SK-N-MC (cell line): ENCODE measurements at regions not wholly inside any gene's neighbourhood (a gene's known extent, or its start where the extent isn't known, plus 50 kb on each side); places are given as distances from the start of the nearest gene placed in this dataset.
"Not testable (repeated sequence)": the region's sequence is repeated elsewhere in the genome, so short reads cannot be mapped to it uniquely, and the experiment has no call there.

Experiments
- DNase-seq: peaks from one replicate; pipeline ENCODE4 v3.0.0-alpha.2; 2011; ENCODE audit warnings: low read depth, low spot score
- H3K27ac ChIP-seq: fragments of 200-600 bp; sonication (generic); 2 replicates; pipeline ENCODE4 v1.5.1; 2016; ENCODE audit warnings: mixed run types
- H3K36me3 ChIP-seq: fragments of 200-600 bp; sonication (generic); 2 replicates; pipeline ENCODE4 v1.6.1; 2017; ENCODE audit warnings: antibody characterized with exemption, low read length, mixed read lengths; ENCODE audit not compliant: insufficient read depth
- H3K4me3 ChIP-seq: fragments of 200-600 bp; sonication (generic); 2 replicates; pipeline ENCODE4 v1.5.1; 2016
- H3K9ac ChIP-seq: fragments of 200-600 bp; sonication (generic); 2 replicates; pipeline ENCODE4 v1.8.0; 2017; ENCODE audit warnings: mixed run types, mixed read lengths; ENCODE audit not compliant: insufficient read length
- H3K9me3 ChIP-seq: fragments of 200-600 bp; sonication (generic); 2 replicates; pipeline ENCODE4 v1.6.1; 2017; ENCODE audit warnings: low read depth, mild to moderate bottlenecking, antibody characterized with exemption, low read length, moderate library complexity, mixed read lengths
- EZH2 ChIP-seq: fragments of 200-600 bp; sonication (generic); IDR thresholded peaks from one replicate; pipeline ENCODE4 v1.6.1; 2017; ENCODE audit warnings: antibody characterized with exemption
- FOXP2 ChIP-seq: optimal IDR thresholded peaks from 2 replicates; pipeline ENCODE3; 2011; ENCODE audit warnings: mild to moderate bottlenecking, moderate library complexity; ENCODE audit not compliant: insufficient read depth; ENCODE audit errors: extremely low read length, control extremely low read depth
- POLR2AphosphoS5 ChIP-seq: IDR thresholded peaks from 2 replicates; pipeline ENCODE4 v1.6.1; 2012; ENCODE audit warnings: mild to moderate bottlenecking, low read depth, low read length, borderline replicate concordance

DNA sequence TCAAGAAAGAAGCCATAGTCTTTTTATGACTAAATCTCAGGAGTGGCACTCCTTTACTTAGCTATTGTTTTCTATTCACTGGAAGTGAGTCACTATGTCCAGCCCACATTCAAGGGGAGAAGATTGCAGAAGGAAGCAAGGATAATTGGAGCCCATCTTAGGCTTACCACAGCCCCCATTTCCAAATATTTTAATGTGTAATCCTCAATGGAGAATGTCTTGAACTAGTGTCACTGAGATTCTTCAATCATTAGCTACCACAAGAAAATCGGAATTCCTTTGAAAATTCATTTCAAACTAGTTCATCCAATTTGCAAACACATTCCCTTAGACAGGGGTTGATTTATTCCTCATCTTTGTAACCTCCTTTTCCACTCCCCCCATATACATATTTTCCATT, 84.7 kb downstream of the DLEU7 start:
- no peak overlapping the region for H3K4me3 ChIP-seq
- H3K36me3 ChIP-seq = no peaks in the 10 kb centered on the region
- no peak overlapping the region for H3K27ac ChIP-seq
- H3K9me3 ChIP-seq = no peaks in the 10 kb centered on the region; the same call in 1 of the 2 replicates
- TF ChIP-seq EZH2 (no peak), FOXP2 (no peak), POLR2AphosphoS5 (no peak)
- no peak for DNase-seq
- no peak overlapping the region for H3K9ac ChIP-seq

DNA sequence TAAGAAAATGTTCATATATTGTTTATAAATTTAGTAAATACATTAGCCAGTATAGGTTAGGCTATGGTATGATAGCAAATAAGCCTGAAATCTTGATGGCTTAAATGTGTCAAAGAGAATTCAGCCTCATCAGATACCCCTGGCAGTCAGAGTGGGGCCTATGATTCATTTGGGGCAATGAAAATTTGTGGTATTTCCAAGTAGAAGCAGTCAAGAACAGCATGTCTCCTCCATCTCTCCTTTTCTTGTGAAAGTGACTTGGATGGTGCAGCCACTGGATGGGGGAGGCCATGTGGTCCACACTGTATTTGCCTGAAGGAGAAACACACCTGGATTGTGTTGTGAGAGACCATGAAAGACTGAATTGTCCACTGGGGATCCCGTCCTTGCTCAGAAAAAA, 82.7 kb downstream of the DLEU7 start:
- Histone ChIP-seq H3K4me3 (no peak overlapping the region), H3K27ac (no peak overlapping the region), H3K36me3 (no peaks in the 10 kb centered on the region), H3K9ac (no peak overlapping the region), H3K9me3 (no peaks in the 10 kb centered on the region)
- TF ChIP-seq EZH2 (no peak), POLR2AphosphoS5 (no peak), FOXP2 (no peak)
- no peak for DNase-seq

- Histone ChIP-seq H3K36me3 (no peaks in the 10 kb centered on the region), H3K4me3 (no peak overlapping the region), H3K9me3 (no peaks in the 10 kb centered on the region), H3K27ac (no peak overlapping the region), H3K9ac (no peak overlapping the region)
- TF ChIP-seq POLR2AphosphoS5 (no peak), FOXP2 (no peak)
- DNase-seq = no peak
Measured at GRCh38 chr13:50761406-50761805, 82.1 kb downstream of the DLEU7 start.

GRCh38 chr13:50762969-50763567, 80.4 kb downstream of the DLEU7 start:
- Histone ChIP-seq H3K36me3 (no peaks in the 10 kb centered on the region), H3K9me3 (no peaks in the 10 kb centered on the region; the same call in 1 of the 2 replicates), H3K4me3 (no peak overlapping the region), H3K9ac (no peak overlapping the region), H3K27ac (no peak overlapping the region)
- TF ChIP-seq POLR2AphosphoS5 (no peak), EZH2 (no peak), FOXP2 (no peak)
- DNase-seq = no peak

DNA sequence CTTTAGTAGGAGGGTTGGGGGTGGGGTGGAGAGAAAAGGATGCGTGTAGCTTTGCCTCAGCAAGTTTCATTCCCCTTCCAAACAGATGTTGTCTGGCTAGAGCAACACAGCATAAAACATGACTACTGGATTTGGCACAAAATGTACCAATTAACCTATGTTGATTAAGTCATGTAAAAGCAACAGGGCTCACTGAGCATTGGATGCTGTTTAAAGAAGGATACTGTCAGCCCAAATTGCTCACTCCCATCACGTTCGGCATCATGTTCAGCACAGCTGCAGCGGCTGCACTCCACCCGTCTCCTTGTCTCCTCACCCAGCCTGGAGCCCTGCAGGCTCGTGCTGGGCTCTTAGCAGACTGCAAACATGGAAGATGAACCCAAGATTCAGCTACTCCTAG, 77.5 kb downstream of the DLEU7 start:
- TF ChIP-seq FOXP2 (no peak), POLR2AphosphoS5 (no peak), EZH2 (no peak)
- Histone ChIP-seq H3K27ac (no peak overlapping the region), H3K36me3 (no peaks in the 10 kb centered on the region), H3K4me3 (no peak overlapping the region), H3K9ac (no peak overlapping the region), H3K9me3 (no peaks in the 10 kb centered on the region; the same call in 1 of the 2 replicates)
- no peak for DNase-seq

GRCh38 chr13:50766695-50767094, 76.8 kb downstream of the DLEU7 start:
- Histone ChIP-seq H3K4me3 (no peak overlapping the region), H3K9ac (no peak overlapping the region), H3K36me3 (no peaks in the 10 kb centered on the region), H3K9me3 (no peaks in the 10 kb centered on the region; the same call in 1 of the 2 replicates), H3K27ac (no peak overlapping the region)
- no peak for DNase-seq
- no peak for TF ChIP-seq FOXP2
- TF ChIP-seq EZH2 = no peak
- TF ChIP-seq POLR2AphosphoS5 = no peak

- not testable (repeated sequence) for H3K36me3 ChIP-seq, H3K9ac ChIP-seq, H3K27ac ChIP-seq, H3K9me3 ChIP-seq, H3K4me3 ChIP-seq, DNase-seq
Measured at GRCh38 chr13:50772881-50773280, 70.6 kb downstream of the DLEU7 start.
